Pulmonary artery endothelial cell (primary cell): ENCODE measurements at regions not wholly inside any gene's neighbourhood (a gene's known extent, or its start where the extent isn't known, plus 50 kb on each side); places are given as distances from the start of the nearest gene placed in this dataset.

ENCODE experiments used
- DNase-seq: peaks from one replicate; pipeline ENCODE4 v3.0.0-alpha.2; 2011; ENCODE audit warnings: low read depth, low spot score

DNA sequence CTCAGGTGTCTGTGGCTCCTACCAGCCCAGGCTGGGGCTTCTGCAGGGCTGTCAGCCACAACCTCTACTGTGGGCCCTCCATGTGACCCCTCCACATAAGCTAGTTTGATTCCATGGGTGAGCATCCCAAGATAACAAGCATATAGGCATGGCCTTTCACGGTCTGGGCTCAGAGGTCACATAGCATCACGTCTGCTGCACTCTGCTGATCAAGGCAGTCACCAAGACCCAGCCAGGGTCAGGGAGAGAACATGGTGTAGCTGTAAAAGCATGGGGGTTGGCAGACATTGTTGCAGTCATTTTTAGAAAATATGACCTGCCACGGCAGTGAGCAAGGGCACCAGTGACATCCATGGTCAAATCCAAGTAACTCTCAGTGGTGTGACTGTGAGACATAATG lies 698.8 kb downstream of the UQCRFS1 start:
- no peak for DNase-seq

DNA sequence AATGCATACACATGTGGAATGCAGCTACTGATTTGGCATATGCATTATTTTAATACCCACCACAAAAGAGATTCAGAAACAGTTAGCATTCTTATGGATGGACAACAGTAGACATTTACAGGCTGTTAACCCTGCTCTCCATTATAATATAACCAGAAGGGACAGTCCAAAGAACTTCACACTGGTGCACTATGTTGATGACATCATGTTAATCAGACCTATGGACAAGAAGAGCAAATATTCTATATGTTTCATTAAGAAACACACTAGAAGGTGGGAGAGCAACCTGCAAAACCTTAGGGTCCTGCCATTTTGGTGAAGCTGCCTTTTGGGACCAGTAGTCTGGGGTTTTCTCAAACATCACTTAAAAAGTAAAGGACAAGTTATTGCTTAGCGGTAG lies 701.3 kb downstream of the UQCRFS1 start:
- no peak for DNase-seq

DNA sequence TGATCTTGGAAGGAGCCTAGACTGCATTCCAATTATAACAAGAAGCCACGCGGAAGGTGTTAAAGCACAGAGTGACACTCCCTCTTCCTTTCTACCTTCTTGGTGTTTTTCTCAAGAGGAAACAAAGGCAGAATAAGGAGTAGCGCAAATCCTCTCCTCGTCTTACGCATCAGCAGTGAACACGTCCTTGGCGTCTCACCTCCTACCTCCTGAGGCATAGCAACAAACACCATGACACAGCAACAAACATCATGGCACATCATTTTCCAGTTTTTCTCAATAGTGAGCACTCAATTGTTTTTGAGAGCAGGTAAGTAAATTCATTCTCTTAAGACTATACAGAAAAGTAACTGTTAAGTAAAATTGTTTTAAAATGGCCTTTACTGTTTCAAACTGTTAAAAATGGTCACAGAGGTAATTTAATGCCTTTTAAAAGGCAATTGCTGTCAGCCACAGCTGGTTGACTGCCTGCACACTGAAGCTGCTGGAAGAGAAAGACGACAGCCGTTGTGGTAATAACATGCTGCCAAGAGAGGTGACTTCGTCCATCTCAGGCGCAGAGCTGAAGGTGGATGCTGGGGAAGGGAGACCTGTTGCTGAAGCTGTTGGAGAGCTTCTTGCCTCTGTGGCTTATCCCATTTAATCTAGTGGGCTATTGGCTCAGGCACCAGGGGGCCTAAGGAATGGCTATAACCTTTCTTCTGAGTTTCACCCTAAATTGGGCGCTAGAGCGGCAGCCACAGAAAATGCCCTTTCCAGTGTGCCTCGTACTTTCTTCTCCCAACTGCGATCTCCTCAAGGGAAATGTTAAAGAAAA lies 703.7 kb downstream of the UQCRFS1 start:
- DNase-seq = no peak

DNA sequence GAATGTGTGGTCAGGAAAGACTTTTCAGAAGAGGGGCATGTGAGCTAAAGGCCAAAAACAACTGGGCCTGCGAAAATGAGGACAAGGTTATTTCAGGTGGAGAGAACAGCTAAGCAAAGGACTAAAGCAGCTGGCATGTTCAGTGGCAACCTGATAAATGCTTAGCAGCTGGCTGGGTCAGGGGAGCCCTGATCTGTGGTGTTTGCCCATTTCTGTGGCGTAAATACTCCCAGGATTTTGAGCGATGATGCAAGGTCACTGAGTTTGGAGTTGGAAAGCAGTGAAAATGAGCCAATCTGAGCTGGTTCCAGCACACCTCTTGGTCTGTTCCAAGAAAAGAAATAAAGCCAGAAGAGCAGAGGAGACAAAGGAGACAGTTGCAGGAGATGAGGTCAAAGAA lies 704.3 kb downstream of the UQCRFS1 start:
- no peak for DNase-seq

DNA sequence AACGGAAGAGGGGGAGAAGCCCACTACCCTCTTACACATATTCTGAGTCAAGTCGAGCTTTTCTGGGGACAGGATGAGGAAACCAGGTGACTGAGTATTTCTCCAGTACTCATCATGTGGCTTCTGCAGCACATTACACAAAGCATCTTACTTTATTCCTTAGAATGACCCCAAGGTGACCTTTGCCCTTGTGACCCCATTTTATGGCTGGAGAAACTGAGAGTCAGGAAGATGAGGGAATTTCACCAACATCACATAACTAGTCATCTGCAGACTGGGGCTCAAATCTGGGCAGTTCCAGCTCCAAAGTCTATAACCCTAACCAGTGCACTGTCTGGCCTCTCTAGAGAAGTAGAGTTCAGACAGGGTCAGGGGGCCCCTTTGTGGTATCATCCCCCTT lies 707.0 kb downstream of the UQCRFS1 start:
- DNase-seq = no peak

DNA sequence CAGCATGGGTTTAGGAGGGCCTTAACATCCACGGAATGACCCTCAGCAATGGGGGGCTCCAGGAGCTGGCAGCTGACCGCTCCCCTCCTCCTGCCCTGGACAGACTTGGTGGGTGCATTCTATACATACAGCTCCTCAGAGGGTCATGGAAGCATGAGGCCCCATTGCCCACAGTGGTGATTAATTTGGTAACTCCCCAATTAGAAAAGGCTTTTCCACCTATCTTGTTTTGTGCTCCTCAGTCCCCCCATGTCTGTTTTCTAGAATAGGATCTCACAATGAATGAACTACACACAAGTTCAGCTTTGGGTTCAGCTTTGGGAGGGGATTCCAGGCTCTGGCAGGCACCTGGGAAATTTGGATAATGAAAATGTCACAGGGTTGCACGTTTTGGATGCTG lies 707.8 kb downstream of the UQCRFS1 start:
- no peak for DNase-seq

DNA sequence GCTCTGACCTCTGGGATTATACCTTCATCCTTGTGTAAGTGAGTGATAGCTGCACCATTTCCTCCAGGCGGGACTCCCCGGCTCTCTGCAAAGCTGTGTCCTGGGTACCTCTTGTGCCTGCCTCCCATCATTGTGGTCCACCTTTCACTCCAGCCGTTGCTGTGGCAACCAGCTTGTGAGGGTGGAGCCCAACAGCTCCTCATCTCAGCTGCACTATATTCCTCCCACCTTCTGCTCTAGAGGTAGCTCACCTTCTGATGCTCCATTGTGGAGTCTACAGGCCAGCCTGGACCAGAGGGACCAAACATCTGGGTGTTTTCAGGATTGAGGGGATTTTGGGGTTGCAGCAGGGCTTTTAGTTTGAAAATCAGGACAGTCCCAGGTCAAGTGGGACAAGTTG lies 708.2 kb downstream of the UQCRFS1 start:
- DNase-seq = no peak

DNA sequence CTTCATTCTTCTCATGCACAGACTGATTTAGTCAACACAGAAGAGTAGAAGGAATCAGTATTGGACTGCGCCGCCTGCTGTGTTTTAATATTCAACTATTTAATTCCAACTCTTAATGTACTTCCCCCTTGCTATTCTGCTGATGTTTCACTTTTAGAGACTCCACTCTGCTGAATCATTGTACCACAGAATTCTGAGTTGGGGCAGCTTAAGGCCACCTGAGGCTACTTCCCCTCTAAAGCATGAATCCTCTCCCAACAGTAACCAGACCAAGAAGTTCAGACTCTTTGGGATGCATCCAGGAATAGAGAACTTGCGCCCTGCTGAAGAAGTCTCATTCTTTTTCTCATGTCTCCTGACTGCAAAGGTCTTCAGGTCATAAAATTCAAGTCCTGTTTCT lies 708.8 kb downstream of the UQCRFS1 start:
- DNase-seq = no peak

DNA sequence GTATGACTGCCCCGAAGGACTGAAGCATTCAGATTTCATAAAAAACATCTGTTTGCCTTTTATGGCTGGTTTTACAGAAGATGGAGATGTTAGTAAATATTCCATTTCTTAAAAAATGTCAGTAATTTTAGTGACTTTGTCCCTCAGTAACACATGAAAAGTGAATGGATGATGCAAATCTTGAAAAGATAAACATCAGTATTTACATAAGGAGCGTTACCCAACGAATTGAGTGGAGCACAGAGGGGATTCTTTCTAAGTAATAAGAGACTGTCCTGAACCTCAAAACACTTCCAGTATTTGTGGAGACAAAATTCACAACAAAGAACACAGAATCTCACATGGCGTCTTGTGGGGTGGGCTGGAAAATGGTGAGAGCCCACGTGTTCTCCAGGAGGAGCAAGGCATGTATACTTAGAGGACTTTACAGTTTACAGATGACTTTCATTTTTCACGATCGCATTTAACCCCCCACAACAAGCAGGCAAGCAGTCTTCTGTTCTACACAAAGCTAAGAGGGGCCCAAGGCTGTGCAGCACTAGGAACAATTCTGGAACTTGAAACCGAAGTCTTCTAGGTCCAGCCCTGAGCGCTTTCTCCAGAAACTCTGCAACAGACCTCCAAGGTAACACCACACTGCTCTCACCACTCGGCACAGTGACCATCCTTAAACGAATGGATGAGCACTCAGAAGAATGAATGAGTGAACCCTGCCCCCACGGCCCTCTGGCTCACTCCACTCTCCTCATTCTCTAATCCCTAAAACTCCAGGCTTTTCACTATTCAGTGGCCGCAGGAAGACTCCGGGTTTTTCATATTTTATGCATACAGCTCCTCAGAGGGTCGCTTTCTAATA lies 709.8 kb downstream of the UQCRFS1 start:
- no peak for DNase-seq

DNA sequence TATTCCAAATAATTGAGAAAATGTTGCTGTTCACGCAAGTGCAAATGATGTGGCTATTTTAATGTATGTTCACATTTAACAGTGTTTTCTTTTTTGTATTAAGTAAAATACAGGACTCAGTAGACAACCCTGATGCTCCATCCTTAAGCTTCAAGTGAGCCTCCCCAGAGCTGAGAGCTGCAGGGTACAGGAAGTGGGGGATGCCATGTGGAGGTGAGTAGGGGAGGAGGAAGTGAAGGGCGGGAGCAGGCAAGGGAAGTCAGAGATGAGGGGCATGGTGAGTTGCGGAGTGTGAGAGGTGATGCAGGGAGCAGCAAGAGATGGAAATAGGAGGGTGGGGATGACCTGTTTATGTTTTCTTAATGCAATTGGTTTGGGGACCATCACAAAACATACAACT lies 711.0 kb downstream of the UQCRFS1 start:
- DNase-seq = no peak

DNA sequence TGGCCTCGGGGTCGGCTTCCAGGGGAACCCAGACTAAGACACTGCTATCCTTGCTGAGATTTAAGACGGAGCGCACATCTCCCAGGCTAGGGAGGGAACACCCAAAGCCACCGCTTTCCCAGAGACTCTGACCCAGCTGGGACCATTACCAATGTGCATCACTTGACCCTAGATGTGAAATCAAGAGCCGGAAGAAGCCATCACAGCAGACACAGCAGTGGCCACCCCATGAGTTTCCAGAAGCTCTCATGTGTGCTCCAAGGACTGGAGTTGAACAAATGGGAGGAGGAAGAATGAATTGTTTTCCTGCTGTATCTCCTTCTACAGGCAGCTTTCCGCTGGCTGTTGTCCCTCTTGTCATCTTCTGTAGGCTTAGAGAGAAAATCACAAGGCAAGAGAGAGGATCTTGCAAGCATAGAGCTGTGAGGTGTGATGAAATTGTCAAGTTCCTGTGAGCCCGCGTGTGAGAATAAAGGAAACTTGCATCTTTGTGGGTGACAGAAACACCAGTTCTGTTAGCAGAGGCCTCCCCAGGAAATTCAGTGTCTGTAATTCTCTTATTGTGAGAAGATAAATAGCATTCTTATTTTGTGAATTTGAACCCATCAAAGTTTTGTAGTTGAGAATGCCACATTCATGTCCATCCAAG lies 711.8 kb downstream of the UQCRFS1 start:
- no peak for DNase-seq

DNA sequence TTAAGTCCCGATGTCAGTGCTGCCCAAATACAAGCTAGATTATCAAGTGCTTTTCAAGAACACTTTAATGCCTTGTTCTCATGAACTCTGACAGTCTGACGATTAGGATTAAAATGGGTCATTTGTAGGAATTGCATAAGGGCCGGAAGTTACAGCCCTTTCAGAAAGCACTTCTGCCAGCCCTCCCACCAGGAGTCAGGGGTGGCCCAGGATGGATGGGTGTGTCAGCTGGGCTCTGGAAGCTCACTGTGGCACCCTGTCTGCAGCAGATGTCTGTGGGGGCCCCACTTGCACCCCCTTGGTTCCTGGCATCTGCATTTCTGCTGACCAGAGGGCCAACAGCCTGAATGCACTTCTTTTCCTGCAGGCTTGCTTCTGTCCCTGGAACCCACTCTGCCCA lies 712.7 kb downstream of the UQCRFS1 start:
- DNase-seq = no peak

DNA sequence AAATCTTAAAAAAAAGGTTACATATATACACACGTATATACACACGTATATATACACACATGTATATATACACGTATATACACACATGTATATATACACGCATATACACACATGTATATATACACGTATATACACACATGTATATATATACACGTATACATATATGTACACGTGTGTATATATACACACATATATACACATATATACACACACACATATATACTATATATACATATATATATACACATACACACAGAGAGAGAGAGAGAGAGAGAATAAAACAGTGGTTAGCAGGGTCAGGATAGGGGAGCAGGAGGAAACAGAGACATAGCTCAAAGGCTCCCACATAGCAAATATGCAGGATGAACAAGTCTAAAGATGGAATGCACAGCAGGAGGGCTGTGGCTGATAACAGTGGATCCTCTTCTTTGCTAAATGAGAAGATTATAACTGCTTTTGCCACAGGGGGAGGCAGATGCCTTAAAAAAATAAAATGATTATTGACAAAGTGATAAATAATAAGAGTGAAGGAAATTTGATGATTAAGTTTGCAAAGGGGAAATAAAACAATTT lies 714.5 kb downstream of the UQCRFS1 start:
- no peak for DNase-seq

DNA sequence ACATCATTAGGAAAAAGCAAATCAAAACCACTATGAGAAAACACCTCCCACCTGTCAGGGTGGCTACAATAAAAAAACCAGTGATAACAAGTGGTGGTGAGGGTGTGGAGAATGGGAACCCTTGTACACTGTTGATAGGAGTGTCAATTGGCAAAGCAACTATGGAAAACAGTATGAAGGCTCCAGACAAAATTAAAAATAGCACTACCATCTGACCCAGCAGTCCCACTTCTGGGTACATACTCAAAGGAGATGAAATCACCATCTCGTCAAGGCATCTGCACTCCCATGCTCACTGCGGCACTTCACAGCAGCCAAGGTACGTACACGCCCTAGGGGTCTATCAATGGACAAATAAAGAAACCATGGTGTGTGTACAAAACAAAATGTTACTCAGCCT lies 715.1 kb downstream of the UQCRFS1 start:
- no peak for DNase-seq

DNA sequence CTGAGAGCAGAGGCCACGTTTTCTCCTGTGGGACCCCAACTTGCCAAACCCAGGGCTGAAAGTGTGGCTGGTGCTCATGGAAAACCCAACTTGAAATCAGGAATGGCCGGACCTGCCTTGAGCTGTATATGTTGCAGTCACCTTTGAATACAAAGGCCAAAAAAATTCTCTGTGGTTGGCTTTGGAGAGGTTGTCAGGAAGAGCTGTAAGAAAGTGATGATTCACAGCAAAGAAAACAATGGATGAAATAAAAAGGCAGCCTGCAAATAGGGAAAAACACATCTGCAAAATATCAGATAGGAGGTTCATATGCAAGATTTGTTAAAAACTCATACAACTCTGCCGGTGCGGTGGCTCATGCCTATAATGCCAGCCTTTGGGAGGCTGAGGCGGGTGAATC lies 715.8 kb downstream of the UQCRFS1 start:
- no peak for DNase-seq

DNA sequence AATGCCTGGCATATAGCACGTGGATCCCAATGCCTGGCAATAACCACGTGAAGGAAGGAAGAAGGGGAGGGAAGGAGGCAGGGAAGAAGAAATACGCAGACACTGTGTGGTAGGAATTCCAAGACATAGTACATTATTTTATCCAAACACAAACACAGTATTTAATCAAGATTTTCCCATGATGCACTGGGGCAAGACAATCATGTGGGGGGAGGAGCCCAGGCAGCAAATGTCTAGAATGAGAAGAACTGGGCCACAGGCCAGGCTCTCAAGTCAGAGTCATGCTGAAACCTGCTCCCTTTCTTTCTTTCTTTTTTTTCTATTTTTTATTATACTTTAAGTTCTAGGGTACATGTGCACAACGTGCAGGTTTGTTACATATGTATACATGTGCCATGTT lies 717.9 kb downstream of the UQCRFS1 start:
- DNase-seq = no peak

DNA sequence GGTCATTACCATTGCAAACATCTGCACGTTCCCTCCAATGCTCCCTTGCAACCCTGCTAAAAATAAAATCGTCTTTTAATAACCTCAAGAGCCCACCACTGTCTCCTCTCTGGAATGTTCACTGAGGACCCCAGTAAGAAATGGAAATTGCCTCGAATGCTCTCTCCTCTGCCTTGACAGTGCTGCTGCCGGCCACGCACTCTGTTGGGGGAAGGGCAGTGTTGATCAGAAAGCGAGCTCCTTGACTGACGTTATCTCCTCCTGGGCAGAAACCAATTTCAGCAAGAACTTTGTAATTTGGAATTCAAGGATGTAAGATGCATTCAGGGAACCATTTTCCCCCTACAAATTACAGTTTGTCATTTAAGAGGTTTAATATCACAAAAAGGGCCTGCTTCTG lies 718.5 kb downstream of the UQCRFS1 start:
- no peak for DNase-seq

DNA sequence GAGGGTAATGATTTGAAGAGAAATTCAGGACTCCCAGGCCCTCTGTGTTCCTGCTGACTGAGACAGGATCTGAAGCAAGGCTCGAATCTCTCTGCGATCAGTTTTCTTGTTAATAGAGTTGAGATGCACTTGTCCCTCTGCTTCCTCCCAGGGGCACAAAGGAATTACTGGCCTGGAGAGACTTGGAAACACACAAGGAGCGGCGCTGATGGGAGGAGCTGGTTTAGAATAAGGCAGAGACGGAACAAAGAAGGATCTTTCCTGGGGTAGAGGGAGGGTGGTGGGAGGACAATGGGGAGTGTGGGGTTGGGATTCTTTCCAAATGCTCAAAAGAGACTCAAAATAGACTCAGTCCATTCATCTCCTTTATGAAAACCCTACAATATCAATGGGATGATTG lies 719.1 kb downstream of the UQCRFS1 start:
- DNase-seq = no peak

DNA sequence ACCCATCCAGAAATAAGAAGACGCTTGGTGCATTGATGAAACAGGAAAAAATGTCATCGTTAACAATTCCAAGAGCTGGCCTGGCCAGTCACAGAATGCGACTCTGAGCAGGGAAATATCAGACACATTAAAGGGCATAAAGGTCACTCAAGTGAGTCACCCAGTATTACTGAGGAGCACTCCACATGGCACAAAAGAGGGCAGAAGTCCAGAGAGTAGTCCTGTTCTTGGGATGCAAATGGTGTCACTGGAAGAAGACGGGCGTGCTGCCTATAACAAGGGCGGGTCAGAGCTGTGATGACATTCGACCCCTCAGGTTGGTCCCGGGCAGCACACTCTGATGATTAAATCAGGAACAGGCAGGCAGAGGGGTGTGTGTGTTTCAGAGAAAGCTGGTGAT lies 720.3 kb downstream of the UQCRFS1 start:
- no peak for DNase-seq

DNA sequence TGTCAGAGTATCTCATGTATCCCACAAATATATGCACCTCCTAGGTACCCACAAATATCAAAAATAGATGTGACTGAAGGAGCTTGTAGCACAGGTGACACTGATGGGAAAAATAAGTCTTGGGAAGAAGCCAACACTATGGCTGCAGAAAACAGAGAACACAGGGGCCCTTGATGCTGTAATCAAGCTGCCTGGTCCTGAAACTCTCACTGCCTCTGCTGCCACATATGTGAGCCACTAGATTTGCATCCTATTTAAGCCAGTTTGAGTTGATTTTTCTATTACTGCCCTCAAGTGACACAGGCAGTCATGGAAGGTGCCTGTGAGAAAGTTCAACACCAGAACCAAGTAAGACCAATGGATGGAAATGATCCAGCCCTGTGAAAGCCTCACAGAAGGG lies 720.8 kb downstream of the UQCRFS1 start:
- no peak for DNase-seq

DNA sequence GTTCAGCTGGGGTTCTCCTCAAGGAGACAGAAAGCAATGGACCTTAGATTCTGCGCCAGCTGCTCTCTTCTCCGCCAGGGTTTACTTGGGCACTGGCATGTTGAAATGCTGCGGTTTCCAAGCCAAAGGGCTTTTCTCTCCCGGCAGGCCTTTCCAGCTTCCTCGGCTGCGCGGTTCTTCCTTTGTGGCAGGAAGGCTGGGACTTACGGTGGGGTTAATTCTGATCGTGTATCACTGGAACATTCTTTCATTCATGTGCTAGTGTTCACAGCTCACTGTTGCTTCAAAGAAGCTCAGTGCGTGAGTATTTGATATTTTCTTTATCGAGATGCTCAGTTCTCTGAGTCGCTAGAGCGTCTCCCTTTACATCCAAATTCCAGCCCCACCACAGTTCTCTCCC lies 723.2 kb downstream of the UQCRFS1 start:
- no peak for DNase-seq

DNA sequence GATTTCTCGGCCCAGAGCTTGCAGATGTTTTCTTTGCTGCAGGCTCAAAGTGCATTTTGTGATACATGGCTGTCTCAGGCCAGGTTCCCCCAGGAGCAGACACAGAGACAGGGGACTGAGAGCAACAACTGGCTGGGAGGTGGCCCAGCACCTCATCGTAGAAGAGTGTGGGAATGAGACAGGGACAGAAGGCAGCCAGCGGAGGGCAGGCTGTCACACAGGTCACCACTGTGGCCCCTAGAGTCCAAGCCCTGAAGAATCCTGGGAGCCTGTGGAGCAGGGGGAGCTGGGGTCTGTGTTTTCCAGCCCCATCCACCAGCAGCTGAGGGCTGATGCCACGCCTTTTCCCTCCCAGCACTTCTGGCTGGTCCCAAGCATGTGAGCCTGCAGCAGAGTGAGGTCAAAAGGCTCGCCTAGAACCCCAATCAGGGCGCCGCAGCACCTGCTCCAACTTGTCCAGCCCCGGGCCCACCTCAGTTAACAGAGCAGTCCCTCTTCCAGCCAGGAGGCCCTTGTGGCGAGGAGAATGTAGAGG lies 723.8 kb downstream of the UQCRFS1 start:
- DNase-seq = no peak
